GDM1 (cell line): ENCODE measurements at regions not wholly inside any gene's neighbourhood (a gene's known extent, or its start where the extent isn't known, plus 50 kb on each side); places are given as distances from the start of the nearest gene placed in this dataset.
"Not testable (repeated sequence)": the region's sequence is repeated elsewhere in the genome, so short reads cannot be mapped to it uniquely, and the experiment has no call there.

Experiments
- DNase-seq: peaks from one replicate; lab custom pipeline; 2025; lab: John Stamatoyannopoulos, UW

DNA sequence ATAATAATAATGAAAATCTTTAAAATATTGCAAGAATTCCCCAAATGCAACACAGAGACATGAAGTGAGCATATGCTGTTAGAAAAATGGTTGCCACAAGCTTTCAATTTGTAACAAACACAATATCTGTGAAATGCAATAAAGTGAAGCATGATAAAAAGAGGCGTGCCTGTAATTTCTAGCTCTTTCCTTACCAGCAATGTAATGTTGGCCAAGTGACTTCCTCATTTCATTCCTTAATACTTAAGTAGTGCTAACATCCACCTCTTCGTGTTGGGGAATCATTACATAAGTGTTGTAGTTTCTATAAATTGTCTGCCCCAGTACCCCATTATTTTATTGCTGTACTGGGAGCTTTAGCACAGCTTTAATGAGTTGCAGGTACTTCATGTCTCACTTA is 1192.0 kb upstream of the CDH8 start:
- DNase-seq = no peak

DNA sequence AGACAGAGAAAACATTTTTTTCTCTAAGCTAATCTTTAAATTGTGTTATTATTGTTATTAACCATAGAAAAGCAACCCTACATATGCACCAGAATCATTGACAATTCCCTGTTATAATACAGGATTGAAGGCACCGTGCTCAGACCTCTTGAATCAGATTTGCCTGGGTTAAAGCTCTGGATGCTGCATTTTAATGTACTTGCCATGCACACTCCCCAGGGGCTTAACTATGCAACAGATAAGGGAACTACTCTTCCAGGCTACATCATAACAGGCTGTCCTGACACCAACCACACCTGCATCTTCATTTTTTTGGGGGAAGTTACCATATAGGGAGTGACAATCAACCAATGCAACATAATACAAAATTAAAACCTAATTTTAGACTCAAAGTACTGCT is 1187.6 kb upstream of the CDH8 start:
- DNase-seq = no peak

DNA sequence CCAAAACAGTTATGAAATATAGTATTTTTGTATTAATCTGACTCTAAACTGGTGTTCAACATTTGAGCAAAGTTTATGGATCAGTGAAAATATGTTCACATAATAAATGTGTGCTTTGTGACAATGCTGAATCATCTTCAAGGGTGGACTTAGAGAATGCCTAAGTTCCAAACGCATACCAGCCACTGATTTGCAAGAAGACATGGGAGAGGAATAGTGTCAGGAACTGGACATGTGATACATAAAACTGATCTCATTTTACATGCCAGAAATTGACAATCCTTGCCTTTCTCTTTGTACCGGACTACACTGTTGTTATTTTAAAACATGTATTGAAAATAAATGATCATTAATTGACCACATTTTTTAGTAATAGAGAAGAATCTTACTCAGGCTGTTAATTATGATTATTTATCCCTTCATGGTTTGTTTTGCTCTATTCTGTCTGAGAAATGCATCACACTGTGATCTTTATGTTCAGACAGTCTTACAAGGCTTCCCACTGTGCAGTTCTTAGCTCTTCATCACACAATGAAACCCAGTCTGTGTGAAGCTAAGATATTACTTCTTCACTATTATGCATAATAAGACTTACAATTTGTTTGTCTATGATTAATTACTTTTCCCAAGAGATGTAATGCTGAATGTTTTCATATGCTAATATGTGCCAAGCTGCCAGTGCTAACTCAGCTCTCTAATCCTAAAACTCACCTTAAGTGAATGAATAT is 1180.6 kb upstream of the CDH8 start:
- no peak for DNase-seq

DNA sequence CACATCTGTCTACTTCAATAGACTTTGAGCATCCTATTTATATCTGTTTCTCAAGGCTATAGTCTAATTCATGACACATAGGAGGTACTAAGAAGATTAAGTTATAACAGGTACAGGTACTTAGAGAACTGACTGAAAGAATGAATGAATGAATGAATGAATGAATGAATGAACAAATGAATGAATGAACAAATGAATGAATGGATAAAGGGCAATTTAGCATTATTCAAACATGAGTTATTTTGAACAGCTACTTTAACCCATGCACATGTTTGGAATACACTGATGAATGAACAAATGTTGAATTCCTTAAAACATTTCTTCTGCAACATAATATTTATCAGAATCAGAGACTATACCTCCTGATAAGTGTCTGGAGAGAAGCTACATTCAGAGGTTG is 1165.6 kb upstream of the CDH8 start:
- DNase-seq = no peak

DNA sequence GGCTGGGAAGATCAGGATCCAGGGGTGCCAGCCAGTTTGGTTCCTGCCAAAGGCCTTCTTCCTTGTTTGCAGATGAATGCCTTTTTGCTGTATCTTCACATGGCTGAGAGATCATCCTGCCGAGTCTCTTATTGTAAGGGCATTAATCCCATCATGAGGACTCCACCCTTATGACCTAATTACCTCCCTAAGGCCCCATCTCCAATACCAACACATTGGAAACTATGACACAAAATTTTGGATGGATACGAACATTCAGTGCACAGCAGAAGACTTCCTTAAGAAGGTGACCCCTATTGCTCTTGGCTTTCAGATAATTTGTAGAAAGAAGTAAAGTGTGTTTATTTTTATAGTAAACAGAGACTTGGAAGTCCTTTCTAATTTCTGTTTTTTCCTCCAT is 1164.7 kb upstream of the CDH8 start:
- DNase-seq = no peak

DNA sequence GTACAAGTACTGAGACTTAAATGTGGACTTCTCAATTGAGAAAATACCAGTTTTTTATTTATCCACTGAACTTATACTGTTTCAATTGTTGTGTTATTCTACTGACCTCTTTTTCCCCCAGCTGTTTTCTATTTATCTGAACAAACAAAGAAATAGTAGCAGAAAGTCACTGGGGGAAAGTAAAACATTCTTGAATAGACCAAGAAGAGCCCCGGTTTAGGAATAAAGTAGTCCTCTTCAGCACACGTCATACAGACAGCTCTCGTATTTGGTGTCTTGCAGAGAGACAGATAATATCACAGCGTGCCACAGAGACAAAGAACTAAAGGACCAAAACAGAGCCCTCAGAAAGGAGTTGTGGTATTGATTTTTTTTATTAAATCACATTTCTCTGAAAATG is 1159.1 kb upstream of the CDH8 start:
- no peak for DNase-seq

DNA sequence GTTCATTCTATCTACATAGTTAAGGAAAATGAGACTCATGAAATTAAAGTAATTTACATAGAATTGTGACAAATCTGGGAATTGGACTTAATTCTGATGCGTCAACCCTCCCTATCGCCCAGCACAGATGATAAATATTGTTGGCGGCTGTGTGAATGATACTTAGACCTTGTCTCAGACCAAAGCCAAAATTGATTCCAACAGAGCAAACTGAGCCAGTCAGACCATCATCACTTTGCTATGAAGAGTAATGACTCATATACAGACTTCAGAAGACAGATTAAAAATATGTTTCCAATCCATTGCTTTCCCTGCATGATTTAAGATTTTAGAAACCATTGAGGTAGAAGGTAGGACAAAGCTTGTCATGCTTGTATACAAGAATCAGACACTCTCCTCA is 1156.7 kb upstream of the CDH8 start:
- no peak for DNase-seq

DNA sequence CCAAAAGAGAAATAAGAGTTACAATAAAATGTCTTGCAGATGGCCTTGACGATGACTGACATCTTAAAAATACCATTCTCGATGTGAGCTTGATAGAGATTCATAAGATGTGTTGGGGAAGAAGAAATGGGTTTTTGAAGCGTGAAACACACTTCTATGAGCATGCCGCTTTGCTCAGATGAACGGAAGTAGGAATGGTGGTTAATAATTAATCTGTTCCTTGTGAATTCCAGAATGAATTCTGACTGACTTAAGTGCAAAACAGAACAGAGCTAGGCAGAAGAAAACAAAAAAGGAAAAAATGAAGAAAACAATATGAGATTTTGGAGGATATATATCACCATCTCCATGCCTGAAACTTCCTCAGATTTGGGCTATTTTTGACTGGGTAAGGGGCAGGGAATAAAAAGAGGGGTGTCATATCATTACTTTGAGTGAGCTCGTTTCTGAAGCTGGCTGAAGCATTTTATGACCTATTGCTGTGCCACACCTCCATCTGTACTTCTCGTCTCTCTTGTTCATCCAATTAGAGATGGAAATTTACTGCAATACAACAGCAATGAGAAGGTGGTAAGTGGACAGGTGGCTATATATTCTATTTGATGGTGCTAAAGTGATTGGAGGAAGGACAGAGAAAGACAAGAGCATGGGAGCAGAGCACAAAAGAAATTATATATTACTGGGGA is 1152.0 kb upstream of the CDH8 start:
- DNase-seq = no peak

DNA sequence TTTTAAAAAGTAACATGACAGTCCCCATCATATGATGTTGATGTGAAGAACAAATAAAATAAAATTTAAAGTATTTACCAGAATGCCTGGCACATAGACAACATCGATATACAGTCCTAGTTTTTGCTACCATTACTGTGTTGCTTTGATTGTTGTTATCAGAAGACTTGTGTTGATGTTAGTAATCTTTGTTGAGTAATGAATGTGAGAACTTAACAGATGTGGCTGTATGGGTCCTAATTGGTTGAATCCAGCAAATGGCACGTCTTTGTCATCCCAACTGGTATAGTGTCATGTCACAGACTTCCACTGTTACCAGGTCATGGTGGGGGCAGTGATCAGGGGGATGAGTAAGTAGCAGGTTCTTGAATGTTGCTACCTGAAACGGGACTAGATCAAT is 1151.4 kb upstream of the CDH8 start:
- no peak for DNase-seq

DNA sequence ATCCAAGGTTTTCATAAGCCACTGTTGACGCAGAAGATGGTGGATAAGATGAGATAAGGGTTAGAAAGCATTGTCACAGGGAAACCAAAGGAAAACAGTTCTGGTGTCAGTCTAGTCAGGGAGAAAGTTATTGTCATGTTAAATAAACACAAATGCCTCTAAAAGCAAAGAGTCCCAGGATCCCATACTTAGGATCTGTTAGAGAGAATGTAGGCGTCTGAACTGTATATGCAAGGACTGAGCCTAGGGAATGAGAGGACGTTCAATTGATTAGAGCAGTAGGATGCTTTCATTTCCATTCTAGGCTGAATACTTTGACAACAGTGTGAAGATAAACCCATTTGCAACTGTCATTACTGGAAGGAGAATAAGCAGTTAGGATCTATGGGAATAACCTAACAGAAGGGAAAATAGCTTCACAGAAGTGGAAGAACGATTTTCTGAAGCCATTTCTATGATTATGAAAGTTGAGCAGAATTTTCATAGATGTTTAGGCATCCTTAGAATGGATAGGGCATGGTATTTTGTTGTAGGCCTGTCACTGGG is 1149.1 kb upstream of the CDH8 start:
- DNase-seq = no peak

DNA sequence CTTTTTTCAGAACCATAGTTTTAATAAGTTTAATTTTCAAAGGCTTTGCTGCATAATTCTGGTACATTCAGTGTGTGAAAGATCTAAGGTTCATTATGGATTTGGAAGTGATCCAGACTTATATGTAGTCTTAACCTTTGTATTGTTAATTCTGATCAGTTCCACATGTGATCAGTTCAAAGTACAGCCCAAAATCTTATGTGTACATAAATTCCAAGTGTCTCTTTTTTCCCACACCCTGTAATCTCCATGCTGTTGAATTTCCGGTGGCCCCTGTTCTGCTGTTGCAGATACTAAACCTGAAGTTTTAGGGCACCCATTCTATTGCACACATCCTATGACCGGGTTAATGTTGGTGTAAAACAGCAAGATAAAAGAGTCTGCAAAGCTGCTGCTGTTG is 1147.5 kb upstream of the CDH8 start:
- DNase-seq = no peak

DNA sequence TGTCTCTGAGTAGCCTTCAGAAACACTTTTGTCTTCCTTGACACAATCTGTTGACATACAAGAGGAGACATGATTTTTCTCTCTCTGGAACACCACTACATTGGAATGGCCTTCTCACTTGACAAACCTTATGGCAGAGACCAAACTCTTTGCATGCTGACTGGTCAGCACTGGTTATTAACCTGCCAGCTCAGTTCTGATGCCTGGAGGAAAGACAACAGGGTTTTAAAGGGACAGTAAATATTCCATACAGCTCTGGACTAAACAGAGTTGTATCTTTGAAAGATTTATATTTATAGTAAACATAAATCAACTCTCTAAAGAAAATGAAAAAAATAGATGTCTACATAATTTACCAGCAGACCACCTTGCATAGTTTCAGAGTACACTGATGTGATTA is 1139.1 kb upstream of the CDH8 start:
- no peak for DNase-seq

DNA sequence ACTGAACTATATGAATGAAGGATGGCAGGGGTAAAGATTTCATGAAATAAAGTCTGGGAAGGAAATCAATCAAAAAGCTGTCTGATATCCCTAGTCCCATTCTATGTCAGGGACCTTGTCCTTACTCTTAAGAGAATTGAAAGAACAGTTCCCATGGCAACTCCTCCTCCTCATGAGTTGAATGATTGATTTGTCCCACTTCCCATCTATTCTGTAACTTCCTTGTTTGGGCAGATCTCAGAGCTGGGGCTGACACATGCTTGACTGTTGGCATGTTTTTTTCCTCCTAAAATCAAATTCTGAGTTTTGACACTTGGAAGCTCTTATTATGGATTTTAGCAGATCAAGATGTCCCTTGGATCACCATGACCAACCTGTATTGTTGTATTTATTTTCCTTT is 1138.6 kb upstream of the CDH8 start:
- DNase-seq = no peak

DNA sequence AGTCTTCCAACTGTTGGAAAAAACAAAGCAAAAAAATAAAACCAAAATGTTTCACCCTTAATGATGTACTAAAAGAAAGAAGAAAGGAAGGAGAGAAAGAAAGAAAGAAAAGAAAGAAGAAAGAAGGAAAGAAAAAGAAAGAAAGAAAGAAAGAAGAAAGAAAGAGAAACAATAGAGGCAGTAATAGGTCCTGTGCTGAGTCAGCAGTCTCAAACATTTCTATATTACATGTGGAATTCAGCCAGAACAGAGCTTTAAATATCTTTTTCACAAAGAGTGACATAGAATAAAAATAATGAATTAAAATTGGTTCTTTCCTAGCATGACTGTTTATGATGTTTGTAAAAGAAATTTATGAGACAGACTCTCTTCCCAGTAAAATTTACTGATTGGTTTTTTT is 1135.3 kb upstream of the CDH8 start:
- no peak for DNase-seq

DNA sequence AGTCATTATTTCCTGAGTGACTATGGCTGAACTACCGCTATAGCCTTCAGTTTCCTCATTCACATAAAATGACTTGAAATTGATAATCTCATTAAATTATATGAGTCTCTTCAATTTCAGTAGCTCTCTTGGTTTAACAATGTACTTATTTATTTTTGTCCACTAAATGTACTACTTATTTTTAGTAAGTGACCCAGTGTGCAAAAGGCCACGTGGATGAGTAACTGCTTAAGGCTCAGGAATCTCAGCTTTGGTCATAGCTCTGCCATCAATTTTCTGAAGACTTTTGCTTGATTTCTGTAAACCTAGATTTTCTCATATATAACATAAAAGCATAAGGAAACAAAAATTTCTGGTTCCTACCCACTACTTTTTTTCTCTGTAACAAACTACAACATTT is 1132.9 kb upstream of the CDH8 start:
- no peak for DNase-seq

DNA sequence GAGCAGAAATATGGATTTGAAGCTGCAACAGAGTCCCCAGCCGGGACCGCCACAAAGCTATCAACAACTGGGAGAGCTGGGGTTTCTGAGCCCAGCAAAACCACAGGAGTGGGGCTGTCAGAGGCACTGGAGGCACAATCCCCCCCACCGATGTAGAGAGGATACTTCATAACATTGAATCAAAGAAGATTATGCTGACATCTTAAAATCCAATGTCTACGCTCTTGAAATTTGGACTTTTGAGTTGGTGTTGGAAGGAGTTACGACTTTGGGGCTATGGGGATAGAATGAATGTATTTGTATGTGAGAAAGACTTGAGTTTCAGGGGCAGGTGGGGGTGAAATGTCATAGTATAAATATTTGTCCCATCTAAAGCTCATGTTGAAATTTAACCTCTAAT is 1121.6 kb upstream of the CDH8 start:
- no peak for DNase-seq

DNA sequence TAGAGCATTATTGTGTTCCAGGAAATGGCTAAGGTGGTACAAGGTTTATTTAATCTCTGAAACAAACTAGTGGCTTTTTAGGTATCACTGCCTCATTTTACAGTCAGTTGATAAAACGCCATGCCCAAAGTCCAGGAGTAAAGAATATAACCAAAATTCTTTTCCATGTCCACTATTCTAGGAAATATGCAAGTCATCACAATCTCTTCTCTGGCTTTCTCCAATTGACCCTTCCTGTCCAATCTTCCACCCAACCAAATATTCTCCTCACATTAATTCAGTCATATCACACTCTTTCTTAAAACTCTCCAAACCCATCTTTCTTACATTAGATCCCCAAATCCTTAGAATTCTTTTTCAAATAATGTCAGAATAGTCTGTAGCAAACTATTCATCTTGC is 1110.0 kb upstream of the CDH8 start:
- DNase-seq = no peak

DNA sequence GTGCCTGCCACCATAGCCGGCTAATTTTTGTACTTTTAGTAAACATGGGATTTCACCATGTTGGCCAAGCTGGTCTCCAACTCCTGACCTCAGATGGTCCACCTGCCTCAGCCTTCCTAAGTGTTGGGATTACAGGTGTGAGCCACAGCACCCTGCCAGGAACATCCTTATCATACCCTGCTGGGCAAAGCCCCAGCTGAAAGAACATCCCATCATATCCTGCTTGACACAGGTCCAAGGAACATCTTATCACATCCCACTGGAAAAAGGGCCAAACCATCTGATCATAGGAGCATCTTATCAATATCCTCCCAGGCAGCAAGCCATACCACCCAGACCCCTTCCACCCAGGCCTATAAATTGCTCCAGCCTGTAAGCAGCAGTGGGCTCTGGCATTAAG is 1109.2 kb upstream of the CDH8 start:
- no peak for DNase-seq

DNA sequence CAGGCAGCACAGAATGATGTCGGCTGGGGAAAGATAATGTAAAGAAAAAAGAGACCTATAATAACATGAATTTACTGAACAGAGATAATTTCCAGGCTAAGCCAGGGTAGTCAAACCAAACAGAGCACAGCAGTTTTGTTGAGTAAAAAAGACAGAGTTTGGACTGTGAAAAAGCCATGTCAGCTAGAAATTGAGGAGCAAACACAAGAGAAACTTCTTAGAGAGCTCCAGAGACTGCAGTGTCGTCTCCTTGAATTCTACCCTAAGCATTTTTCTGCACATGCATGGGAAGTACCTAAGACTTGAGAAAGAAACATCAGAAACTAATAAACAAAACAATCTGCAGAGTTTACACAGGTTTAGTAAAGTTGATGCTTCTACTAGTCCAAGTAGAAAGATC is 1098.8 kb upstream of the CDH8 start:
- DNase-seq = no peak

DNA sequence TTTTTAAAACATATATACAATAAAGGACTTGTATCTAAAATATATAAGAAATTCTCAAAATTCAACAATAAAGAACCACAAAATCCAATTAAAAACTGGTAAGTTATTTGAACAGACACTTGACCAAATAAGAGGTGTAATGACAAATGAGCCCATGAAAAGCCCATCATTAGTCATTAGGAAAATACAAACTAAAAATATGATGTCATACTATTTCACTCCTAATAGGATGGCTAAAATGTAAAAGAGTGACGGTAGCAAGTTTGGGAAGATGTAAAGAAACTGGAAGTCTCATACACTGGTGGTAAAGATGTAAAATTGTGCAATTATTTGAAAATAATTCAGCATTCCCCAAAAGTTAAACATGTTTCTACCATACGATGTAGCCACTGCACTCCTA is 1095.3 kb upstream of the CDH8 start:
- DNase-seq = no peak

DNA sequence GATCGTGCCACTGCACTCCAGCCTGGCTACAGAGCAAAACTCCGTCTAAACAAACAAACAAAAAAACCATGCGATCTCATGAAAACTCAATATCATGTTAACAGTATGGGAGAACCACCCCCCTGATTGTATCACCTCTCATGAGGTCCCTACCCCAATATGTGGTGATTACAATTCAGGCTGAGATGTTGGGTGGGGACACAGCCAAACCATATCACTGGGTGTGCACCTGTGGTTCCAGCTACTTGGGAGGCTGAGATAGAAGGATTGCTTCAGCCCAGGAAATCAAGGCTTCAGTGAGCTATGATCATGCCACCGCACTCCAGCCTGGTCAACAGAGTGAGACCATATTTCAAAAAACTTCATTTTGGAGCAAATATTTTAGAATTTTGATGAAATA is 1094.7 kb upstream of the CDH8 start:
- DNase-seq = no peak

DNA sequence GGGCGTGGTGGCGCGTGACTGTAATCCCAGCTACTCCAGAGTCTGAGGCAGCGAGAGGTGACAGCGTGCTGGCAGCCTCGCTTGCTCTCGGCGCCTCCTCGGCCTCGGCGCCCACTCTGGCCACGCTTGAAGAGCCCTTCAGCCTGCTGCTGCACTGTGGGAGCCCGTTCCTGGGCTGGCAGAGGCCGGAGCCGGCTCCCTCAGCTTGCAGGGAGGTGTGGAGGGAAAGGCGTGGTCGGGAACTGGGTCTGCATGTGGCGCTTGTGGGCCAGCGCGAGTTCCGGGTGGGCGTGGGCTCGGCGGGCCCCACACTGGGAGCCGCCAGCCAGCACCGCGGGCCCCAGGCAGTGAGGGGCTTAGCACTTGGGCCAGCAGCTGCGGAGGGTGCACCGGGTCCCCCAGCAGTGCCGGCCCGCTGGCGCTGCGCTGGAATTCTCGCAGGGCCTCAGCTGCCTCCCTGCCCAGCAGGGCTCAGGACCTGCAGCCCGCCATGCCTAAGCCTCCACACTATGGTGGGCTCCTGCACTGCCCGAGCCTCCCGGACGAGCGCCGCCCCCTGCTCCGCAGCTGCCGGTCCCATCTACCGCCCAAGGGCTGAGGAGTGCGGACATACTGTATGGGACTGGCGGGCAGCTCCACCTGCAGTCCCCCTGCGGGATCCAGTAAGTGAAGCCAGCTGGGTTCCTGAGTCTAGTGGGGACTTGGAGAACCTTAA is 1093.3 kb upstream of the CDH8 start:
- DNase-seq = no peak

DNA sequence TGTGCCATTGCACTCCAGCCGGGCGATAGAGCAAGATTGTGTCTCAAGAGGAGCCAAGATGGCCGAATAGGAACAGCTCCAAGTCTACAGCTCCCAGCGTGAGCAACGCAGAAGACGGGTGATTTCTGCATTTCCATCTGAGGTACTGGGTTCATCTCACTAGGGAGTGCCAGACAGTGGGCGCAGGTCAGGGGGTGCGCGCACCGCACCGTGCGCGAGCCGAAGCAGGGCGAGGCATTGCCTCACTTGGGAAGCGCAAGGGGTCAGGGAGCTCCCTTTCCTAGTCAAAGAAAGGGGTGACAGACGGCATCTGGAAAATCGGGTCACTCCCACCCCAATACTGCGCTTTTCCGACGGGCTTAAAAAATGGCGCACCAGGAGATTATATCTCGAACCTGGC is 1083.7 kb upstream of the CDH8 start:
- DNase-seq = not testable (repeated sequence)
